ENCODE measurements at regions not wholly inside any gene's neighbourhood (a gene's known extent, or its start where the extent isn't known, plus 50 kb on each side); places are given as distances from the start of the nearest gene placed in this dataset.
"Not testable (repeated sequence)": the region's sequence is repeated elsewhere in the genome, so short reads cannot be mapped to it uniquely, and the experiment has no call there.

DNA sequence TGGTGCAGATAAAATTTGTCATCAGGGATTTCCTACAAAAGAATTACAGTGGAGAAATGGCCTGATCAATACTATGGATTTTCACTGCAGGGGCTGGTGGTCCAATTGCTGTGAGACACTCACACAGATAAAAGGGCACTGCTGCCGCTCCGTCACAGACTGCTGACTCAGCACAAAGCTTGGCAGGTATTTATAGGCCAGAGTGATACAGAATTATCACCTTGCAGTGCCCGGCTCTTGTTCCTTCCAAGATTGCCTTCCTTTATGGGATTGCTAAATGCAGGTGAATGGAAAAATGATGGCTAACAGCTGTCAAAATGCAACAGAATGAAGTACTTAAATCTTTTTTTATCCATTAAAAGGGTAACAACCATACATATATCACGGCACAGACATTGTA, 247.8 kb upstream of the ZFP64 start:
- intact Hi-C loops (cut with DNase I, micrococcal nuclease), result no loop called here
- DNase-seq (no peak), ATAC-seq (no peak)

DNA sequence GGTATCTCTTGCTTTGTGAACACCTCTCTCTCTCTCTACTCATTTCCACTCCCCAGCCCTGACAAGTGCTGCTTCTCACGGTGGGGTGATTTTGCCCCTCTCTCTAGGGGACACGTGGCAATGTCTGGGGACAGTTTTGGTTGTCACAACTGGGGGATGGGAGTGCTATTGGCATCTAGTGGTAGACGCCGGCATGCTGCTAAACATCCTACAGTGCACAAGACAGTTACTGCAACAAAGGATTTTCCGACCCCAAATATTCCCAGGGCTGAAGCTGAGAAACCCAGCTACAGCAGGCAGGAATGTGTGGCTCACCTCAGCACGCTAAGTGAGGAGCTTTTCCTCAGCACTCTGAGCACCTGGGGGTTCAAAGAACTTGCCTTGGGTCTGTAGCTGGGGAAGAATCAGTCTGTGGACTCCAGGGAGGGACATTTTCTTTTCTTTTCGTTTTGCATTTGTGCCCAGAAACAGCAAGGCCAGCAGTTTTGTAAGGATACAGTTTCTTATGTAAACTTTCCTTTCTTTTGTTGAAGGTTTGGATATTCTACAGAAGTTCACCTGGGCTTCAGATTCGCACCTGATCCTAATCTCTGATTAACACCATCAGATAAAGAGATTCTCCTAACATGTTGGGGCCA, 246.9 kb upstream of the ZFP64 start:
- ATAC-seq, result no peak
- intact Hi-C loops (cut with DNase I, micrococcal nuclease), result no loop called here
- DNase-seq, result no peak

DNA sequence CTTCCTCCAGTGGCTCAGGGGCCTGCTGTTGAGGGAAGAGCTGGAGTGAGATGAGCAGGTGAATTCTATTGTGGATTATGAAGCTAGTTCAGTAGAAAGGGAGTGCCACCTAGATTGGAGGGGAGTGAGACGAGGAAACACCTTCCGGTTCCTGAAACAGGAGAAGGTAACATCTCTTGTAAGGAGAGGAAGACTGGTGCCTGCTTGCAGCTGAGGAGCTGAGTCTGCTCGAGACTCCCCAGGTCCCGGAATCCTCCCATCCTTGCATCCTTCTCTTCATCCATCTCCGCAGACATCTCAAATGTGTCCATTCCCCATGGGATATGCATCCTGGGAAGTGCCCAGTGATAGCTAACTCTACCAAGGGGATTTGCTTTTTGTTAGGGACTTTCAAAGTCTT, 242.9 kb upstream of the ZFP64 start:
- ATAC-seq (no peak), DNase-seq (no peak)
- intact Hi-C loops (cut with DNase I, micrococcal nuclease), result no loop called here

DNA sequence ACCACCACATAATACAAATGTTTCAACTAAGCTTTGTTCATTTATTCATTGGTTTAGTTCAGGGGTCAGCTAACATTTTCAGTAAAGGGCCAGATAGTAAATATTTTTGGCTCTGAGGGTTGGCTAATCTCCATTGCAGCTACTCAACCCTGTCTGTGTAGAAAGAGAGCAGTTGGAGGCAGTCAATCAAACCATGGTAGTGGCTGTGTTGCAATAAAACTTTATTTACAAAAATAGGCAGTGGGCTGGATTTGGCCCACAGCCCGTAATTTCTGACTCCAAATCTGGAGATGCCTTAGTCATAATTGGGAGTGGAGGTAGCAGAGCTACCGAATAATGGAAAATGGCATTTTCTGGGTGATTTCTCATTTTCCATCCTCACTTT, 242.5 kb upstream of the ZFP64 start:
- DNase-seq, result no peak
- ATAC-seq, result no peak
- intact Hi-C loops (cut with DNase I, micrococcal nuclease), result no loop called here

DNA sequence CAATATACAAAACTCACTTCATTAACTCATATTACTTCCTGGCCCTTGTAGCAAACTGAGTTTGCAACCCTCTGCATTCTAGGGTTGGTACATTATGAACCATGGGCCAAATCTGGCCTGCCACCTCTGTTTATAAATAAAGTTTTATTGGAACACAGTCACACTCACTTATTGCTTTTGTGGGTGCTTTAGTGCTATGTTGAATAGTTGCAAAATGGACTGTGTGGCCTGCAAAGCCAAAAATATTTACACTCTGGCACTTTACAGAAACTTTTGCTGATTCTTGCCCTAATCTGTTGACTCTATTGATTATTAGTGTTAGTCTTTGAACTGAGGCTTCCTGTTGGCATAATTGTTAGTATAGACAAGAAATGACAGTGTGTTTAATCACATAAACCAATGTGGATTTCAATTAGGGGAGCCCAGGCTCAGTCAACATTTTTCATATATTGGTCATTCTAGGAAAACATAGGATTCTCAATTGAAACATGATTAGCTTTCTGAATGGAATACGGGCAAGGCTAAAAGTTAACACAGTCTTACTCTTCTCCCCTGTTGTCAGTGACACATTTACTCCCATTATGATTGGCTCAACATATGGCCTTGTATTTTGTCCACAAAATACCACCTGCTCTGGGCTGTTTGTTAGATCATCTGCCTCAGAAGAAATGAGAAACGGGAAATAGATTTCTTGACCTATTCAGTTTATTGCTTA, 241.9 kb upstream of the ZFP64 start:
- intact Hi-C loops (cut with DNase I, micrococcal nuclease), result no loop called here
- DNase-seq (no peak), ATAC-seq (no peak)

DNA sequence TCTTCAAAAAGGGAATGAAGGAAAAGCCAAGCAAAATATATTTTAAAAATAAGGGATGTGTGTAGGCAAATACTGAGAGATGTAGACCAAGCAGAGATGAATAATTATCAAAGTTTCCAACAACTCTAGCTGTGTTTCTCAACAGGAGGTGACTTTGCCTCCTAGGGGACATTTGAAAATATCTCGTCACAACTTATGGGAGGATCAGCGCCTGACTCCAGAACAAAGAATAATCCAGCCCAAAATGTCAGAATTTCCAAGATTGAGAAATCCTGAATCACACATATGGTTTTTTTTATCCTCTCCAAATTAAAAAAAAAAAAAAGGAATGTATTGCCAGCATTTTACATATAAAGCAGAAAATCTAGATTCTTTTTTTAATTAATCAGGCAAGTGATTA, 241.2 kb upstream of the ZFP64 start:
- no peak for ATAC-seq
- intact Hi-C loops (cut with DNase I, micrococcal nuclease), result no loop called here
- no peak for DNase-seq

DNA sequence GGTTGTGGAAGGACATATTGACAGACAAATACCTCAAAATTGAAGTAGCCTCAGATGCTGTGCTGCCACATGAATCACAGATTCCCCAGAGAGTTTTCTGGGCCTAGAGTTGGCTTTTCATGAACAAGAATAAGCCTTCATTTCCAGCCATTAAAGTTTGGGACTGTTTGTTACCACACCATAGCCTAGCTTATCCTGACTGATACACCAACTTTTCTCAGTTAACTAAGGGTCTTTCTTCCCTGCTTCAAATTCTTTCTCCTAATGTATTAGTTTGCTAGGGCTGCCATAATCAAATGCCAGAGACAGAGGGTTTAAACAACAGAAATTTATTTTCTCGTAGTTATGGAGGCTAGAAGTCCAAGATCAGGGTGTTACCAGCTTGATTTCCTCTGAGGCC, 237.4 kb upstream of the ZFP64 start:
- ATAC-seq (no peak), DNase-seq (no peak)
- intact Hi-C loops (cut with DNase I, micrococcal nuclease), result no loop called here

DNA sequence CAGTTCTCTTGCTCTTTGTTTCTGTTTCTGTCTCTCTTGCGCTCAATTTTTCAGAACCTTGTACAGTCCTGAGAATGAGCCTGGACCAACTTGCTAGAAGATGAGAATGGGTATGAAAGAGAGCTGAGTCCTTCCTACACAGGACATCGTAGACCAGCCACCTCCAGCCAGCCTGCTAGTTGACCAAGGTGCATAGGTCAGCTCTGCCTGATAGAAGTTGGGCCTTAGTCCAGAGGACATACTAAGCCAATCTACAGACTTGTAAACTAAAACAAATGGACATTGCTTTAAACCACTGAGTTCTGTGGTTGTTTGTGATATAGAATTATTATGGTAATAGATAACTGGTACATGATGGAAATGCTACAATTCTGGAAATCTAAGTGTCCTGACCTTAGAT, 236.4 kb upstream of the ZFP64 start:
- ATAC-seq (no peak), DNase-seq (no peak)
- intact Hi-C loops (cut with DNase I, micrococcal nuclease), result no loop called here

DNA sequence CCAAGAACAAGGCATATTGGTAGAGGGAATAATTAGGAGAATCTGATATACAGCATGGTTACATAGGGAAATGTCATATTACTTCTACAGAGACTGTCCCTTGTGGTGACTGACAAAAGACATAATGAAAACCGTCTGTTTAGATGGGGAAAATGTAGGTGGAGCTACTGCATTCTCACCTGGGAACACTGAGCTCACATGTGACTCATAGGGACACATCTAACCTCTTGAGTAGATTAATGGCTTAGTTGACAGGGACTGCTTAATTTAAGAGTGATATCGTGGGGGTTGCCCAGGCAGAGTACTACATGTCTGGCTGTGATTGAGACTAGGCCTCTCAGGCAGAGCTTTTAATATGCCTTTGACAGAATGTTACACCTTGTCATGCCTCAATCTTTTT, 235.3 kb upstream of the ZFP64 start:
- ATAC-seq, result no peak
- intact Hi-C loops (cut with DNase I, micrococcal nuclease), result no loop called here
- no peak for DNase-seq

DNA sequence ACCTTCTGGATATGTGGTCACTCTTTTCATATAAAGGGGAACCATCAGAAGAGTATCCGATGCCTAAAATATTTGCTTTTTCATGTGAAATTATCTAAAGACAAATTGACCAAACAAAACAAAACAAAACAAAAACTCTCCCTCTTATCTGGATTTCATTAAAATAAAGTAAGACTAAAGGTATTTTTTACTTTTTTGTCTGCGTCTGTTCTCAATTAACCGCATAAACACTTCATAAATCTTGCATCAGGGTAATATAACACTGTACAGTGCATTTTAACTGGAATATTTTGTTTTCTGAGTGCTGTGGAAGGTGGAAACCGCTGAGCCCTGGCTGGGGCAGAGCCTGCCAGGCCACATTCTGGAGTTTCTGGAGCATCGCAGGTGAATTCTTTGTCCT, 234.1 kb upstream of the ZFP64 start:
- ATAC-seq (no peak), DNase-seq (no peak)
- intact Hi-C loops (cut with DNase I, micrococcal nuclease), result no loop called here

DNA sequence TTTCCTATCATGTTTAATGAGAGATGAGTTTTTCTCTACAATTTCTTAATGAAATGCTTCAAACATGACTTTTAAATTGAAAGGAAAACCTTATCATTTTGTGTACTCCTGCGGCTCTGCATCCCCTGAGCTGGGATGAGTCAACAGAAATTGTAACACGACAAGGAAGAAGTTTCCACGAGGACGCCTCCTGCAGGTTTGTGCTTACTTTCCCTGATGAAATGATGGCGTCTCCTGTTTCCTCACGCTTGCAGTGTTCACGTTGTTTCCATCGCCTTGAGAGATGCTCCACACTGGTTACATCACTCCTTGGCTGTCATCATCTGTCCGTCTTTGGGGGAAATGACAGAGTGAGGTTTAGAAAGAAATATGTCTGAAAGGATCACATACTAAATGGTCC, 233.7 kb upstream of the ZFP64 start:
- no peak for ATAC-seq
- intact Hi-C loops (cut with DNase I, micrococcal nuclease), result no loop called here

DNA sequence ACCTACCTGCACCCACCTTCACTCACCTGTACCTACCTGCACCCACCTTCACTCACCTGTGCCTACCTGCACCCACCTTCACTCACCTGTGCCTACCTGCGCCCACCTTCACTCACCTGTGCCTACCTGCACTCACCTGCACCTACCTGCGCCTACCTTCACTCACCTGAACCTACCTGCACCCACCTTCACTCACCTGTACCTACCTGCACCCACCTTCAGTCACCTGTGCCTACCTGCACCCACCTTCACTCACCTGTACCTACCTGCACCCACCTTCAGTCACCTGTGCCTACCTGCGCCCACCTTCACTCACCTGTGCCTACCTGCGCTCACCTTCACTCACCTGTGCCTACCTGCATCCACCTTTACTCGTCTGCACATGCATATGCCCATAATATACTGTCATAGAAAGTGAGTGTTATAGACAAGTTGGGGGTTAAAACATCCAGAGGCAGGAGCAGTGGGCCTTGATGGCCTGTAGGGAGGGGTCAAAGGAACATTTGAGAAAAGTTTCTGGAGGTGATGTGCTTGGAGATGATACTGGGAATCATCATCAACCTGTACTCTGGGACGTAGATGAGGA, 232.9 kb upstream of the ZFP64 start:
- ATAC-seq; intact Hi-C loops (cut with DNase I, micrococcal nuclease); DNase-seq: not testable (repeated sequence)

More for the DNA sequence above, 233.7 kb upstream of the ZFP64 start:
- no peak for DNase-seq

DNA sequence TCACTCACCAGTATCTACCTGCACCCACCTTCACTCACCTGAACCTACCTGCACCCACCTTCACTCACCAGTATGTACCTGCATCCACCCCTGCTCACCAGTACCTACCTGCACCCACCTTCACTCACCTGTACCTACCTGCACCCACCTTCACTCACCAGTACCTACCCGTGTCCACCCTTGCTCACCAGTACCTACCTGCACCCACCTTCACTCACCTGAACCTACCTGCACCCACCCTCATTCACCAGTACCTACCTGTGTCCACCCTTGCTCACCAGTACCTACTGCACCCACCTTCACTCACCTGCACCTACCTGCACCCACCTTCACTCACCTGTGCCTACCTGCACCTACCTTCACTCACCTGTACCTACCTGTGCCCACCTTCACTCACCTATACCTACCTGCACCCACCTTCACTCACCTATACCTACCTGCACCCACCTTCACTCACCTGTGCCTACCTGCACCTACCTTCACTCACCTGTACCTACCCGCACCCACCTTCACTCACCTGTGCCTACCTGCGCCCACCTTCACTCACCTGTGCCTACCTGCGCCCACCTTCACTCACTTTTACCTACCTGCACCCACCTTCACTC, 232.1 kb upstream of the ZFP64 start:
- intact Hi-C loops (cut with DNase I, micrococcal nuclease); DNase-seq; ATAC-seq: not testable (repeated sequence)

DNA sequence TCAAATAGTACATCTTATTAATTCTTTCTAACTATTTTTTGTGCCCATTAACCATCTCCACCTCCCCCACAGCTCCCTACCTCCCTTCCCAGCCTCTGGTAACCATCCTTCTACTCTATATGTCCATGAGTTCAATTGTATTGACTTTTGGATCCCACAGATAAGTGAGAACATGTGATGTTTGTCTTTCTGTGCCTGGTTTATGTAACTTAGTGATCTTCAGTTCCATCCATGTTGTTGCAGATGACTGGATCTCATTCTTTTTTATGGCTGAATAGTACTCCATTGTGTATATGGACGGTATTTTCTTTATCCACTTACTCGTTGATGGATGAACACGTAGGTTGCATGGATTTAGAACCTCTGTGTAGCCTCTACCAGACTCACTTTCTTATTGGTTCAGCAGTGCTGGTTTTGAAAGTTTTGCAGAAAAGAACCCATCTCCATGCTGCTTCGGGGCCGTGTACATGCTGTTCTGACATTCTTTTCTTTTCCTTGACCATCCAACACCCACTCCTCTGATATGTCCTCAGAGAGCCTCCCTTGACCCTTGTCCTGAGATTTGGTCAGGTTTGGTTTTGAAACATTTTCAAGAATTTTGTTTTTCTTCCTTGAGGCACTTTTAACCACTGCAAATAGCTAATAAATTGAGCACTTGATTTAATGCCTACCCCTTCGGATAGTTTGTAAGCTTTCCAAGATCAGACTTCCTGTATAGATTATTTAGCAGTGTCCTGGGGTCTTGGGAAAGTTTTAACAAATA, 231.2 kb upstream of the ZFP64 start:
- DNase-seq (no peak), ATAC-seq (no peak)
- intact Hi-C loops (cut with DNase I, micrococcal nuclease), result no loop called here

DNA sequence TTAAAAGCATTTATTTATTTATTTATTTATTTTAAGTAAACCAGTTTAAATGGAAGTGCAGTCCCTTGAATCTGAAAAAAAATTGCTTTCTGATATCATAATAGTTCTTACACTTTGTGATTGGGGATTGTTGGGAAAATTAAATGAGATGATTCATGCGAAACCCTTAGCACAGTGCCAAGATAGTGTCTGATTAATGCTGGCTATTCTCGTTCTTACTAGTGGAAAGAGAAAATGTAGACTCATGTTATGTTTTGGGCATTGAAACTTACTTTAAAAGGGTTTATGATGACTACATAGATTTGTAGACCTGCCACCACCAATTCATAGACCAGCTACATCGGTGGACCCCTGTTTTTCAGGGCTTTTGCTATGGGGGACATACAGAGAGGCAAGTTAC, 229.2 kb upstream of the ZFP64 start:
- DNase-seq (no peak), ATAC-seq (no peak)
- intact Hi-C loops (cut with DNase I, micrococcal nuclease), result no loop called here

DNA sequence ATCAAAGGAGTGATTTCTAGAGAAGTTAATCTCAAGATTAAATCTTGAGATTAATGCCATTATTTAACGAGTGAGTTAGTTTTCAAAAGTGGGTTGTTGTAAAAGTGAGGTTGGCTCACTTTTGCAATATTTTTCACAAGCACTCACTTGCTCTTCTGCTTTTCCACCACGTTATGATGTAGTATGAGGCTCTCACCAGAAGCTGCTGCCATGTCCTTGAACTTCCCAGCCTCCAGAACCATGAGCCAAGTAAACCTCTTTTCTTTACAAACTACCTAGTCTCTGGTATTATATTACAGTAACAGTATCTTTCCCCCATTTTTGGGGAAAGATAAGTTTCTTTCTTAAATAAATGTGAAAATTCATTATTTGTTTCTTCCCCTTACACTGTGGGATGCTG, 227.6 kb upstream of the ZFP64 start:
- ATAC-seq (no peak), DNase-seq (no peak)
- intact Hi-C loops (cut with DNase I, micrococcal nuclease), result no loop called here

DNA sequence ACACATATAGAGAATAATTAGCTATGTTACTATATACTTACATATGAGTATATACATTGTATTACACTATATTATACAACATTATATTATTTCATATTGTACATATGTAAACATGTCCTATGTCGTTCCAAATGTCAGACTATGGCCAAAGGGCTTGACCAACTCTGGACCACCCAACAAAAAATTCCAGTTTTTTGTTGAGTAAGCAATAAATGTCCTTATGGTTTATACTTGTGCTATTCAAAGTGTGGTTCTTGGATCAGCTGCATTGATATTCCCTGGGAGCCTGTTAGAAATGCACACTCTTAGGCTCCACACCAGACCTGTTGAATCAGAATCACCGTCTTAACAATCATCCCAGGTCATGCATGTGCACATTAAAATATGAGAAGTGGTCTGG, 225.4 kb upstream of the ZFP64 start:
- DNase-seq (no peak), ATAC-seq (no peak)
- intact Hi-C loops (cut with DNase I, micrococcal nuclease), result no loop called here

DNA sequence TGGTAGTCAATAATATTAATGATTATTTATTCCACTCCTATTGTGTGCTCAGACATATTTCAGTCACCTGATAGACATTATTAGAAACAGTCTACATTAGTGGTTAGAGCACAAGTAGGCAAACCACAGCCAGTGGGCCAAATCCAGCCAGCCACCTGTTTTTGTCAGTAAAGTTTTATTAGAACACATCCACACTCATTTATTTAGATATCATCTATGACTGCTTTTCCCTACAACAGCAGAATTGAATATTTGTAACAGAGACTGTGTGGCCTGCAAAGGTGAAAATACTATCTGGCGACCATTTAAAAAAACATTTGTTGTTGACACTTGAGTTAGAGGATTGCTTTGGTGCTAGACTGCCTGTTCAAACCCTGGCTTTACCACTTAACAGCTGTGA, 220.0 kb upstream of the ZFP64 start:
- ATAC-seq (no peak), DNase-seq (no peak)
- intact Hi-C loops (cut with DNase I, micrococcal nuclease), result no loop called here

DNA sequence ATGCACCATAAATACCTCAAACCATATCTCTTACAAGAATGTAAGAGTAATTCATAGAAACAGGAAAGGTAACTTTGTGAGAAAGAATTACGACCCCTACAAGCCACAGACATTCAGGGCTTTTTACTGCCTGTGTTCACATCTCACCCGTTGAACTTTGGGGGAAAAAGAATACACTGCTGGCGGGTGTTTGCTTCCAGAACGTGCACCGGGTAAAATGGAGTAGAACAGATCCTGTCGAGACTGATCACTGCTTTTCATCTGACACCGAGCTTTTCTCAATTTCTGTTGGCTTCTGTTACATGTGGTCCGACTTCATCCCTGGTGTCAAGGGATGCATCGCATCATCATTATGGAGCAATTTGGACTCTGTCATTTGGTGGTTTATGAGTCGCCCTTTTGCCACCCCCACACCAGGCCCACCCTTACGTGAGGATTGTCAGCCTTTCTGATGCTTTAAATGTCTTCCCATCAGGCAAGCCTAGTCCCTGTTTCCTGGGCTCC, 219.2 kb upstream of the ZFP64 start:
- DNase-seq, result no peak
- intact Hi-C loops (cut with DNase I, micrococcal nuclease), result no loop called here
- ATAC-seq, result no peak

All from left colon (tissue), 2 donors.